Naive B cell (primary cell): ENCODE measurements at regions not wholly inside any gene's neighbourhood (a gene's known extent, or its start where the extent isn't known, plus 50 kb on each side); places are given as distances from the start of the nearest gene placed in this dataset.

Source experiments
- ATAC-seq, 2 donors: fragments of 150-1000 bp; cut with Tn5 transposase; 2 replicates each; pipeline ENCODE4 v1.10.0; 2021; ENCODE audit warnings: low read depth in 2 of 2, mild to moderate bottlenecking in 2 of 2, moderate library complexity in 2 of 2
- DNase-seq: peaks from one replicate; pipeline ENCODE4 v3.0.0; 2022
- H3K27ac Mint-ChIP-seq, 6 donors: one replicate each; pipeline ENCODE4 v1.8.0; 2020 to 2022; ENCODE audit warnings: mild to moderate bottlenecking in 6 of 6, mixed read lengths in 6 of 6, moderate library complexity in 5 of 6, inconsistent platforms in 2 of 6
- H3K27me3 Mint-ChIP-seq, 3 donors: one replicate each; pipeline ENCODE4 v1.8.0; 2021 to 2022; ENCODE audit warnings: mixed read lengths in 3 of 3, mild to moderate bottlenecking in 1 of 3
- H3K36me3 Mint-ChIP-seq, 2 donors: one replicate each; pipeline ENCODE4 v1.8.0; 2020 to 2022; ENCODE audit warnings: mixed read lengths in 2 of 2, inconsistent platforms in 1 of 2, mild to moderate bottlenecking in 1 of 2
- H3K4me1 Mint-ChIP-seq, 3 donors: one replicate each; pipeline ENCODE4 v1.8.0; 2020 to 2022; ENCODE audit warnings: mixed read lengths in 3 of 3, inconsistent platforms in 1 of 3, mild to moderate bottlenecking in 1 of 3, moderate library complexity in 1 of 3
- H3K4me3 Mint-ChIP-seq, 8 donors: one replicate each; pipeline ENCODE4 v1.8.0; 2020 to 2022; ENCODE audit warnings: mild to moderate bottlenecking in 8 of 8, mixed read lengths in 8 of 8, moderate library complexity in 8 of 8, inconsistent platforms in 2 of 8
- H3K9me3 Mint-ChIP-seq, 7 donors: one replicate each; pipeline ENCODE4 v1.8.0; 2020 to 2022; ENCODE audit warnings: mixed read lengths in 7 of 7, mild to moderate bottlenecking in 5 of 7, inconsistent platforms in 2 of 7, moderate library complexity in 1 of 7

GRCh38 chr1:87451229-87451920, 122.7 kb downstream of the LMO4 start:
- DNase-seq (no peak), ATAC-seq (no peak)
- Mint-ChIP-seq H3K4me3 (no peak overlapping the region), H3K27ac (peak overlapping the region in 1 of 6 donors; percentile 63), H3K9me3 (peaks cover 0 to 6% (median 4%) of the 10 kb centered on the region in 7 donors), H3K36me3 (no peaks in the 10 kb centered on the region), H3K4me1 (peaks cover 0 to 8% (median 0%) of the 10 kb centered on the region in 3 donors), H3K27me3 (peaks cover 0 to 9% (median 0%) of the 10 kb centered on the region in 3 donors)

DNA sequence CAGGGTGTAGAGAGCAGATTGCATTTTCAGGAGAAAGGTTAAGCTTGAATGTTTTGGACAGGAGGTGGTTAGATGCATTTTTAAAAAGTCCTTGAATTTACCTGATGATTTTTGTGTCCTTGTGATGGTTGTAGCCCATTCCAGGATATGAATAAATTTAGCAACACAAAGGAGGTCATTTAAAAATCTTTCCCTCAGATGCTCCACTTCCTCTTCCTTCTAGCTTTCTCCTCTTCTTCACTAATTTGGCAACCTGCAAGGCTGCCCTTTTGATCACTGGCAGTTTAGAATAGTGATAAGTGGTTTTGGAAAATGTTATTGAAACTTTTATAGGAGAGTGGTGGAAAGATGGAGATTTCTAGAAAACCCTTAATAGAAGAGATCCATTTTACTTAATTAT, 124.0 kb downstream of the LMO4 start:
- no peak overlapping the region for H3K27ac Mint-ChIP-seq
- peaks cover 0 to 8% (median 0%) of the 10 kb centered on the region in 3 donors for H3K4me1 Mint-ChIP-seq
- peaks cover 0 to 12% (median 4%) of the 10 kb centered on the region in 7 donors for H3K9me3 Mint-ChIP-seq
- peaks cover 0 to 15% (median 4%) of the 10 kb centered on the region in 3 donors for H3K27me3 Mint-ChIP-seq
- DNase-seq (no peak), ATAC-seq (no peak)
- H3K36me3 Mint-ChIP-seq = no peaks in the 10 kb centered on the region
- H3K4me3 Mint-ChIP-seq = no peak overlapping the region

DNA sequence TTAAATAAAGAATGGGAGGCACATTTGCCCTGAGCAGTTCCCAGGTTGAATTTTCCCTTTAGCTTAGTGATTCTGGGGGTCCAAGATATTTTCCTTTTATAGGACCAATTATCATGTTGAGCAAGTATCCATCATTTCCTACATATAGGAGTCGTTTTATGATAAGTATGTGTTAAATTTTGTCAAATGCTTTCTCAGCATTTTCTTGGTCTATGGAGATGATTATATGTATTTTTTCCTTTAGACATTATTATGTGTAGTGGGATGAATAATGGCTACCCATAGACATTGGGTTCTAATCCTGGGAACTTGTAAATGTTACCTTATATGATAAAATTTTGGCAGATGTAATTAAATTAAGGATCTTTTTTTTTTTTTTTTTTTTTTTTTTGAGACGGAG, 128.7 kb downstream of the LMO4 start:
- H3K9me3 Mint-ChIP-seq = peaks cover 7 to 34% (median 15%) of the 10 kb centered on the region in 7 donors
- ATAC-seq = no peak
- no peak overlapping the region for H3K27ac Mint-ChIP-seq
- H3K4me1 Mint-ChIP-seq = no peaks in the 10 kb centered on the region
- H3K27me3 Mint-ChIP-seq = peaks cover 0 to 31% (median 14%) of the 10 kb centered on the region in 3 donors
- H3K36me3 Mint-ChIP-seq = peaks cover 0 to 22% of the 10 kb centered on the region in 2 donors
- no peak overlapping the region for H3K4me3 Mint-ChIP-seq
- no peak for DNase-seq

DNA sequence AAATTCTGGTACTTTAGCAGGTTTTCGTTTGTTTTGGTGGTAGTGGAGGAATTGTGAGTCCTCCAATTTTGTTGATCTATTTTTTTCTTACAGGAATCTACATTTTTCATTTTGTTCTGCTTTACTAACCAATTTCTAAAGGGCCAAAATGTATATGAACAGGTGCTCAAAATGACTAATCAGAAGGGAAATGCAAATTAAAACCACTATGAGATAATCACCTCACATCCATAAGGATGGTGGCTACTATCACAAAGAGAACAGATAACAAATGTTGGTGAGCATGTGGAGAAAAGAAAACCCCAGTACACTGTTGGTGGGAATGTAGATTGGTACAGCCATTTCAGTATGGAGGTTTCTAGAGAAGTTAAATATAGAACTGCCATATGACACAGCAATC, 134.2 kb downstream of the LMO4 start:
- H3K27ac Mint-ChIP-seq = no peak overlapping the region
- DNase-seq = no peak
- H3K4me1 Mint-ChIP-seq = no peaks in the 10 kb centered on the region
- peaks cover 0 to 22% of the 10 kb centered on the region in 2 donors for H3K36me3 Mint-ChIP-seq
- no peak for ATAC-seq
- no peak overlapping the region for H3K4me3 Mint-ChIP-seq
- H3K27me3 Mint-ChIP-seq = peaks cover 0 to 16% (median 10%) of the 10 kb centered on the region in 3 donors
- H3K9me3 Mint-ChIP-seq = peaks cover 7 to 22% (median 10%) of the 10 kb centered on the region in 7 donors

DNA sequence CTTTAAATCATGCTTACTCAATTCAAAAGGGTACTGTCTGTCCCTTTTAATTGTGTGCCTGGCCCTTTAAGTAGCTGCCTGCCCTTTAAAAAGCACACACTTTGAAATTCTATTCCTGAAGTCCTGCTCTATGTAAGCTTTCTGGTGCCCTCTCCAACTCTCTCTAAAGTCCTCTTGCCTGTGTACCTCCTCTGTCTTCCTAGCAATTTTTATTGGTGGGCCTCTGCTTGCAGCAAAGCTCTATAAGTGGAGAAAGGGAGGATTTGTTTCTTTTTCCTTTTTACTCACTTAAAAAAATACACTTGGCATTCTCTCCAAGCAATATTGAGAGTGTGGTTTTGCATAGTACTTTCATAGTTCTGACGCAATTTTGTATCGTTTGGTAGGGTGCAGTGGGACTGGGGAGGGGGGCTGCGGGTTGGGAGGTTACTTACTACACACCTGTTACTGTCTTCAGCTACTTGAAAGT, 135.4 kb downstream of the LMO4 start:
- Mint-ChIP-seq H3K4me1 (no peaks in the 10 kb centered on the region), H3K27me3 (peaks cover 0 to 11% (median 5%) of the 10 kb centered on the region in 3 donors), H3K9me3 (peaks cover 7 to 17% (median 10%) of the 10 kb centered on the region in 7 donors), H3K4me3 (no peak overlapping the region), H3K27ac (no peak overlapping the region), H3K36me3 (peaks cover 0 to 16% of the 10 kb centered on the region in 2 donors)
- DNase-seq (no peak), ATAC-seq (no peak)

DNA sequence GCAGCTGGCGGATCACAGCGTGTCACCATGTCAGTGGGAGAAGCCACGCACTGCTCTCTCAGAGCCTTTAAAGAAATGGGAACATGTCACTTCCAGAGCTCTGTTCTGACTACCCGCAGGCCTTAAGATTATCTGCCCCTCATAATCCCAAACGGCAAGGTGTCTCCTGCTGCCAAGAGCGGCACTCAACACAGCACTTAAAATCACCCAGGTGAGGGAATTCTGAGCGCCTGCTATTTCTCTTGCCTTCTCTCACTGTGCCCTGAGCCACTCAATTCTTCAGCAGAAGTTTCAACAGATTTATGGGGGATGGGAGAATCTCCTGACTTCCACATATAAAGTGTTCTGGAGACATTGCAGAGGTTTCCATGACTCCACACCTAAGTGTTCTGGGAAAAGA, 137.9 kb downstream of the LMO4 start:
- Mint-ChIP-seq H3K27me3 (no peaks in the 10 kb centered on the region), H3K36me3 (no peaks in the 10 kb centered on the region), H3K4me3 (no peak overlapping the region), H3K4me1 (no peaks in the 10 kb centered on the region), H3K9me3 (peaks cover 0 to 3% (median 0%) of the 10 kb centered on the region in 7 donors), H3K27ac (peak overlapping the region in 1 of 6 donors; percentile 61)
- DNase-seq (no peak), ATAC-seq (no peak)

- H3K9me3 Mint-ChIP-seq = peaks cover 0 to 3% (median 0%) of the 10 kb centered on the region in 7 donors
- H3K4me3 Mint-ChIP-seq = no peak overlapping the region
- no peak for DNase-seq
- no peaks in the 10 kb centered on the region for H3K36me3 Mint-ChIP-seq
- no peaks in the 10 kb centered on the region for H3K4me1 Mint-ChIP-seq
- no peak overlapping the region for H3K27ac Mint-ChIP-seq
- H3K27me3 Mint-ChIP-seq = no peaks in the 10 kb centered on the region
- ATAC-seq = no peak
Measured at GRCh38 chr1:87472716-87473115, 144.0 kb downstream of the LMO4 start.

GRCh38 chr1:87473203-87473661, 144.6 kb downstream of the LMO4 start:
- DNase-seq = no peak
- no peak for ATAC-seq
- H3K4me3 Mint-ChIP-seq = no peak overlapping the region
- no peak overlapping the region for H3K27ac Mint-ChIP-seq
- peaks cover 0 to 3% (median 0%) of the 10 kb centered on the region in 7 donors for H3K9me3 Mint-ChIP-seq
- H3K36me3 Mint-ChIP-seq = no peaks in the 10 kb centered on the region
- no peaks in the 10 kb centered on the region for H3K27me3 Mint-ChIP-seq
- H3K4me1 Mint-ChIP-seq = no peaks in the 10 kb centered on the region

DNA sequence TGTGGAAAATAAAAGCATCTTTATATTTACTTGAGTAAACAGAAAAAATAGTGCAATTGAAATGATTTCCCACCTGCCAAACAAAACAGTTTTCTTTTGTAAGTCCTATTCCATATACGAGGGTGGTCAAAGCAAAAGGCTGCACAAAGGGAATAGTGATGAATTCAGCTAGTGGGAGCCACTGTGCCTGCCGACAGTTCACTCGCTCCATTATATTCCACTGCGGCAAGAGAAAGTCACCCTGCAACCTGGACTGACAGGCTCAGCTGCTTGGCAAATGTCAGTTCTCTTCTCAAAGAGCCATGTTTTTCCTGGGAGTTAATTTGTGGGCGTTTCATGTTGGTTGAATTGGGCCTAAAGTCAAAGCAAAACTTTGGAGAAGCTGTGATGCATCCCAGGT, 145.4 kb downstream of the LMO4 start:
- Mint-ChIP-seq H3K27me3 (no peaks in the 10 kb centered on the region), H3K27ac (no peak overlapping the region), H3K4me1 (no peaks in the 10 kb centered on the region)

GRCh38 chr1:87478231-87478630, 149.6 kb downstream of the LMO4 start:
- Mint-ChIP-seq H3K4me3 (no peak overlapping the region), H3K9me3 (peaks cover 0 to 2% (median 0%) of the 10 kb centered on the region in 7 donors), H3K27ac (no peak overlapping the region), H3K36me3 (no peaks in the 10 kb centered on the region), H3K27me3 (no peaks in the 10 kb centered on the region), H3K4me1 (no peaks in the 10 kb centered on the region)
- no peak for ATAC-seq
- DNase-seq = no peak

More for the DNA sequence above, 145.4 kb downstream of the LMO4 start:
- H3K4me3 Mint-ChIP-seq = no peak overlapping the region
- no peak for ATAC-seq
- DNase-seq = no peak
- H3K9me3 Mint-ChIP-seq = peaks cover 0 to 3% (median 0%) of the 10 kb centered on the region in 7 donors
- H3K36me3 Mint-ChIP-seq = no peaks in the 10 kb centered on the region

- no peaks in the 10 kb centered on the region for H3K9me3 Mint-ChIP-seq
- H3K36me3 Mint-ChIP-seq = no peaks in the 10 kb centered on the region
- no peak overlapping the region for H3K27ac Mint-ChIP-seq
- H3K4me1 Mint-ChIP-seq = no peaks in the 10 kb centered on the region
- H3K27me3 Mint-ChIP-seq = no peaks in the 10 kb centered on the region
- DNase-seq (no peak), ATAC-seq (no peak)
- no peak overlapping the region for H3K4me3 Mint-ChIP-seq
Measured at GRCh38 chr1:87495147-87495546, 166.5 kb downstream of the LMO4 start.

DNA sequence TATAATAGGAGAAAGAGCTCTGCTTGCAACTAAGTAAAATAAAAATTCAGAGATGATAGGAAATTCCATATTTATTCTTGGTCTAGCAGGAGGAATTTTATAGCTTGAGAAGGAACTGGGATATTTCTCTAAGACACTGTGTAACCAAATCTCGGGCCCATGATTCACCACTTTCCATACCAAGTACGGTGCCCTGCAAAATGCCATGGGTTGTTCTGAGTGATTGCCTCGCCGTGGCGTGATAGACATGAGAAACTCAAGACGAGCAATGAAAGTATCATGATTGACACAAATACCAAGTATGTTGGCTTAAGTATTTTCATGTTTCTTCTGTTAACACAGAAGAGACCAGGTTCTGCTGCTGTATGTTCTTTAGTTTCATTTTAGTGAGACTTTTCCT, 167.2 kb downstream of the LMO4 start:
- no peak for DNase-seq
- Mint-ChIP-seq H3K27me3 (no peaks in the 10 kb centered on the region), H3K4me3 (no peak overlapping the region), H3K27ac (no peak overlapping the region), H3K4me1 (no peaks in the 10 kb centered on the region), H3K9me3 (no peaks in the 10 kb centered on the region), H3K36me3 (no peaks in the 10 kb centered on the region)
- ATAC-seq = no peak

DNA sequence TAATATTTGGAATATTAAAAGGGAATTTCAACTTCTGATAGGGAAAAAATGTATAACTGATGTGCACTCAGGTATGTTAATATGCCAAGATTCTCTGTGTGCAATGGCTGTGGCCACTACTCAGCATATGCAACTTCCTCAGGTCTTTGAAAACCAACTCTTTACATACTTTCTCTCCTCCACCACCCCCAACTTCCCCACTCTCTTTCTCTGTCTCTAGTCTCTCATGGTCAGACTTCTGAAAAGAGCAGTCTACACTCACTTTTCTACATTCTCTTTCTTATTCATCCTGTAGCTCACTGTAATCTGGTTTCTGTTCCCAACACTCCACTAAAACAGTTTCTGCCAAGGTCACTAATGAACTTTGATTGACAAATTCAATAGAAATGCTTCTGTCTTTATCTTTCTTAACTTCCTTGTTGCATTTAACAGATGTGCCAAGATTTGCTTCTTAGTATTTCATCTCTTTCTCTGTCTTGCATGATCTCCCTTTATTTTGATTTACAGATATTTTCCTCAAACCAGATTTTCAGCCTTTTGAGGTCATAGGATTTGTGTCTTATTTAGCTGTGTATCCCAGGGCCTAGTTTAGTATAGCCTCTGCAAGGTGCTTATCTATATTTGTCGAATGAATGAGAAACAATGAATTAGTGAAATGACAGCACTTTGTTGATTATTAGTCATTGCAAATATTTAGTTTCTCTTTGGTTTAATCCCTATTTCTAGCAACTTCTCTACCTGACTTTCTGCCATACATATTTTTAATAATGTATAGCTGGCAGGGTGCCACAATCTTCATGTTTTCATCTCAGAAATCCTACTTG, 168.9 kb downstream of the LMO4 start:
- ATAC-seq (no peak), DNase-seq (no peak)
- Mint-ChIP-seq H3K4me3 (no peak overlapping the region), H3K36me3 (no peaks in the 10 kb centered on the region), H3K4me1 (peaks cover 0 to 2% (median 0%) of the 10 kb centered on the region in 3 donors), H3K9me3 (peaks cover under 1 to 2% (median under 1%) of the 10 kb centered on the region in 7 donors), H3K27ac (no peak overlapping the region), H3K27me3 (no peaks in the 10 kb centered on the region)
